Uterus (tissue), 2 donors: ENCODE measurements at regions not wholly inside any gene's neighbourhood (a gene's known extent, or its start where the extent isn't known, plus 50 kb on each side); places are given as distances from the start of the nearest gene placed in this dataset.

Experiments used
- CTCF ChIP-seq, 4 experiments: fragments of 200-600 bp in 2 of 4; fragments of 450-650 bp in 2 of 4; sonication (generic) in 2 of 4; IDR thresholded peaks; one replicate each; pipeline ENCODE4 v1.5.1; 2016 to 2019; ENCODE audit warnings: antibody characterized with exemption in 4 of 4, mild to moderate bottlenecking in 2 of 4, moderate library complexity in 1 of 4
- POLR2A ChIP-seq, 2 donors: fragments of 450-650 bp; IDR thresholded peaks; one replicate each; pipeline ENCODE4 v1.6.1; 2016; ENCODE audit warnings: antibody characterized with exemption in 2 of 2, mild to moderate bottlenecking in 1 of 2, moderate library complexity in 1 of 2

- TF ChIP-seq CTCF (IDR thresholded peaks at IDR 0.05): no peak
- no peak for TF ChIP-seq POLR2A (IDR thresholded peaks at IDR 0.05)
Observed at GRCh38 chr3:181521831-181522230, 189.9 kb upstream of the SOX2 start.
